ENCODE measurements at regions not wholly inside any gene's neighbourhood (a gene's known extent, or its start where the extent isn't known, plus 50 kb on each side); places are given as distances from the start of the nearest gene placed in this dataset.

GRCh38 chr5:42930934-42931333 lies 109.2 kb downstream of the ANXA2R start:
- CTCF ChIA-PET = interaction anchor here (0.9 kb wide), 1 partner anchor 20 kb away, joined by 4 read pairs; no protein-coding TSS in a partner anchor
- POLR2A ChIA-PET = no interaction called here

GRCh38 chr5:42929871-42930270 lies 110.2 kb downstream of the ANXA2R start:
- CTCF ChIA-PET = interaction anchor here (0.6 to 0.9 kb wide), 2 partner anchors 19 to 21 kb away, joined by 3 to 4 read pairs; no protein-coding TSS in a partner anchor
- DNase-seq (ENCODE audit: extremely low spot score) = no peak
- TF ChIP-seq CTCF (IDR thresholded peaks at IDR 0.05; ENCODE audit: control extremely low read depth, extremely low read depth, low read depth, missing control alignments) = no peak
- POLR2A ChIA-PET = no interaction called here

More at GRCh38 chr5:42930934-42931333, 109.2 kb downstream of the ANXA2R start:
- no peak for DNase-seq (ENCODE audit: extremely low spot score)
- TF ChIP-seq CTCF (IDR thresholded peaks at IDR 0.05; ENCODE audit: control extremely low read depth, extremely low read depth, low read depth, missing control alignments) = no peak

- ChIA-PET CTCF (interaction anchor here (1.2 to 2.5 kb wide), 2 partner anchors 12 to 22 kb away, joined by 4 to 5 read pairs; no protein-coding TSS in a partner anchor), POLR2A (no interaction called here)
- TF ChIP-seq CTCF (IDR thresholded peaks at IDR 0.05; ENCODE audit: control extremely low read depth, extremely low read depth, low read depth, missing control alignments) = no peak
- no peak for DNase-seq (ENCODE audit: extremely low spot score)
These were observed 112.4 kb downstream of the ANXA2R start for GRCh38 chr5:42927730-42928129.

- no peak for TF ChIP-seq CTCF (IDR thresholded peaks at IDR 0.05; ENCODE audit: control extremely low read depth, extremely low read depth, low read depth, missing control alignments)
- ChIA-PET POLR2A (no interaction called here), CTCF (no interaction called here)
- no peak for DNase-seq (ENCODE audit: extremely low spot score)
These were observed 113.0 kb upstream of the SELENOP start for GRCh38 chr5:42924686-42925085.

- TF ChIP-seq CTCF (IDR thresholded peaks at IDR 0.05; ENCODE audit: control extremely low read depth, extremely low read depth, low read depth, missing control alignments) = no peak
- no peak for DNase-seq (ENCODE audit: extremely low spot score)
- CTCF ChIA-PET = interaction anchor here (4.5 kb wide), 1 partner anchor 15 kb away, joined by 29 read pairs; no protein-coding TSS in a partner anchor
- POLR2A ChIA-PET = no interaction called here
These were observed 112.5 kb upstream of the SELENOP start for GRCh38 chr5:42924226-42924625.

GRCh38 chr5:42923710-42924109 lies 112.0 kb upstream of the SELENOP start:
- ChIA-PET POLR2A (no interaction called here), CTCF (interaction anchor here (1.7 to 4.5 kb wide), 2 partner anchors 15 to 16 kb away, joined by 3 to 29 read pairs; no protein-coding TSS in a partner anchor)
- no peak for DNase-seq (ENCODE audit: extremely low spot score)
- TF ChIP-seq CTCF (IDR thresholded peaks at IDR 0.05; ENCODE audit: control extremely low read depth, extremely low read depth, low read depth, missing control alignments) = no peak
